ENCODE measurements at regions not wholly inside any gene's neighbourhood (a gene's known extent, or its start where the extent isn't known, plus 50 kb on each side); places are given as distances from the start of the nearest gene placed in this dataset.

DNA sequence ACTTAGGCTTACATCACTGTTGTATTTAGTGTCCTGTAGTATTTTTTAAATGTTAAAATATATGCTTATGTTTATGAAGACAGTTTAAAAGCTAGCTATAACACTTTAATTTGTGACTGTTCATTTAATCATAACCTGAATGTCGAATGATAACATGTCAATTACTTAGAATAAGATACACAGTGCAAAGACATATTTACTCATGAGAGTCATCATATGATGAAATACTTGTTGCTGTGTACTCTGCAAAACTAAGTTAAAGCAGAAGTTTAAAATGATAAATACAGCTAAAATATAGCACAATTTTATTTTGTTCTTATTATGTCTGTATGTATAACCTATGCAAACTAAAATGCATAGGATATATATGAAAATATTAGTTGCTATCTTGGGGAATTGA lies 497.4 kb downstream of the FSCB start:
- CTCF ChIA-PET = no interaction called here
- no peak for ATAC-seq
- intact Hi-C loops (cut with micrococcal nuclease; ENCODE audit: unreplicated experiment) = no loop called here

DNA sequence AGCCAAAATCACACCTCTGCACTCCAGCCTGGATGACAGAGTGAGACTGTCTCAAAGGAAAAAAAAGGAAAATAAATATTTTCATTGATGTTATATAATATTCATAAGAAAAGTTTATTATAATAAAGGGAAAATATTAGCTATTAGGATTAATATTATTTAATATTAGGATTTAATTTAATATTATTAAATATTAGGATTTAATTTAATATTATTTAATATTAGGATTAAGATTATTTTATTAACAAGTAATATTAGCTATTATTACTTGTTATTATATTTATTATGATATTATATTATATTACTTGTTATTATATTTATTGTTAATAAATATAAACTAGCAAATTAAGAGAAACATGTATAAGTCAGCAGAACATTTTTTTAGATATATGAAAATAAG lies 518.1 kb downstream of the FSCB start:
- no peak for TF ChIP-seq TCF7L2 (IDR thresholded peaks at IDR 0.05; ENCODE audit: low read depth, low read length)
- TF ChIP-seq SIN3A (IDR thresholded peaks at IDR 0.05; ENCODE audit: borderline replicate concordance, insufficient read depth, low read depth, low read length) = no peak
- no peaks in the 10 kb centered on the region for H3K27me3 ChIP-seq (ENCODE audit: control insufficient read depth, insufficient read depth, low read length)
- no peaks in the 10 kb centered on the region for H3K4me1 ChIP-seq (ENCODE audit: control insufficient read depth, insufficient read depth, low read length)
- CTCF ChIA-PET = no interaction called here
- no peaks in the 10 kb centered on the region for H3K9me3 ChIP-seq (ENCODE audit: control insufficient read depth, insufficient read depth, low read depth, low read length)
- no TSS peak for BruUV-seq (replicated peaks)
- no peak overlapping the region for H3K27ac ChIP-seq (ENCODE audit: low read length)
- intact Hi-C loops (cut with micrococcal nuclease; ENCODE audit: unreplicated experiment) (no loop called here), in situ Hi-C loops (cut with HindIII; ENCODE audit: low pct_unique_long_range_greater_than_20kb, low sequenced_read_pairs) (no loop called here)
- DNase-seq (ENCODE audit: low read depth, low spot score) = no peak
- no peak overlapping the region for H3K4me3 ChIP-seq (ENCODE audit: low read depth in 2 of 2, low read length in 2 of 2)
- POLR2A ChIA-PET = no interaction called here
- no peak for ATAC-seq
- H3K36me3 ChIP-seq (ENCODE audit: control insufficient read depth, insufficient read depth, low read length) = no peaks in the 10 kb centered on the region

More for the DNA sequence above, 497.4 kb downstream of the FSCB start:
- Histone ChIP-seq H3K27me3 (ENCODE audit: control insufficient read depth, insufficient read depth, low read length) (no peaks in the 10 kb centered on the region), H3K4me3 (ENCODE audit: low read depth in 2 of 2, low read length in 2 of 2) (no peak overlapping the region), H3K27ac (ENCODE audit: low read length) (no peak overlapping the region), H3K36me3 (ENCODE audit: control insufficient read depth, insufficient read depth, low read length) (no peaks in the 10 kb centered on the region), H3K4me1 (ENCODE audit: control insufficient read depth, insufficient read depth, low read length) (no peaks in the 10 kb centered on the region), H3K9me3 (ENCODE audit: control insufficient read depth, insufficient read depth, low read depth, low read length) (no peaks in the 10 kb centered on the region)
- in situ Hi-C loops (cut with HindIII; ENCODE audit: low pct_unique_long_range_greater_than_20kb, low sequenced_read_pairs) = no loop called here
- TF ChIP-seq, protein P1, sequence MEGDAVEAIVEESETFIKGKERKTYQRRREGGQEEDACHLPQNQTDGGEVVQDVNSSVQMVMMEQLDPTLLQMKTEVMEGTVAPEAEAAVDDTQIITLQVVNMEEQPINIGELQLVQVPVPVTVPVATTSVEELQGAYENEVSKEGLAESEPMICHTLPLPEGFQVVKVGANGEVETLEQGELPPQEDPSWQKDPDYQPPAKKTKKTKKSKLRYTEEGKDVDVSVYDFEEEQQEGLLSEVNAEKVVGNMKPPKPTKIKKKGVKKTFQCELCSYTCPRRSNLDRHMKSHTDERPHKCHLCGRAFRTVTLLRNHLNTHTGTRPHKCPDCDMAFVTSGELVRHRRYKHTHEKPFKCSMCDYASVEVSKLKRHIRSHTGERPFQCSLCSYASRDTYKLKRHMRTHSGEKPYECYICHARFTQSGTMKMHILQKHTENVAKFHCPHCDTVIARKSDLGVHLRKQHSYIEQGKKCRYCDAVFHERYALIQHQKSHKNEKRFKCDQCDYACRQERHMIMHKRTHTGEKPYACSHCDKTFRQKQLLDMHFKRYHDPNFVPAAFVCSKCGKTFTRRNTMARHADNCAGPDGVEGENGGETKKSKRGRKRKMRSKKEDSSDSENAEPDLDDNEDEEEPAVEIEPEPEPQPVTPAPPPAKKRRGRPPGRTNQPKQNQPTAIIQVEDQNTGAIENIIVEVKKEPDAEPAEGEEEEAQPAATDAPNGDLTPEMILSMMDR (IDR thresholded peaks at IDR 0.05) = no peak
- TF ChIP-seq POLR2AphosphoS5 (IDR thresholded peaks at IDR 0.05; ENCODE audit: low read depth, low read length) (no peak), SIN3A (IDR thresholded peaks at IDR 0.05; ENCODE audit: borderline replicate concordance, insufficient read depth, low read depth, low read length) (no peak)
- no TSS peak for BruUV-seq (replicated peaks)
- no peak for DNase-seq (ENCODE audit: low read depth, low spot score)
- POLR2A ChIA-PET = no interaction called here

DNA sequence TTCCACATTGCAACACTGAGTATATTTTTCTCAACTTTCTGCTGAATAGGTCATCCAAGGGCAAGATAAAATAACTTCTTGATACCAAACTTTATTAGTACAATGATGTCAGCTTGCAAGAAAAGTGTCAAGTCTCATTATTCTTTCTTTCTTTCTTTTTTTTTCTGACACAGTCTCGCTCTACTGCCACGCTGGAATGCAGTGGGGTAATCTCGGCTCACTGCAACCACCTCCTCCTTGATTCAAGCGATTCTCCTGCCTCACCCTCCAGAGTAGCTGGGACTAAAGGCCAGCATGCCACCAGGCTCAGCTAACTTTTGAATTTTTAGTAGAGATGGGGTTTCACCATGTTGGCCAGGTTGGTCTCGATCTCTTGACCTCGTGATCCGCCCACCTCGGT lies 523.4 kb downstream of the FSCB start:
- no peak overlapping the region for H3K4me3 ChIP-seq (ENCODE audit: low read depth in 2 of 2, low read length in 2 of 2)
- H3K27ac ChIP-seq (ENCODE audit: low read length) = no peak overlapping the region
- no TSS peak for BruUV-seq (replicated peaks)
- in situ Hi-C loops (cut with HindIII; ENCODE audit: low pct_unique_long_range_greater_than_20kb, low sequenced_read_pairs) = no loop called here
- H3K9me3 ChIP-seq (ENCODE audit: control insufficient read depth, insufficient read depth, low read depth, low read length) = no peaks in the 10 kb centered on the region
- intact Hi-C loops (cut with micrococcal nuclease; ENCODE audit: unreplicated experiment) = no loop called here
- no peak for ATAC-seq
- H3K27me3 ChIP-seq (ENCODE audit: control insufficient read depth, insufficient read depth, low read length) = no peaks in the 10 kb centered on the region
- no peaks in the 10 kb centered on the region for H3K4me1 ChIP-seq (ENCODE audit: control insufficient read depth, insufficient read depth, low read length)
- POLR2A ChIA-PET = no interaction called here
- H3K36me3 ChIP-seq (ENCODE audit: control insufficient read depth, insufficient read depth, low read length) = no peaks in the 10 kb centered on the region
- CTCF ChIA-PET = no interaction called here
- no peak for TF ChIP-seq POLR2AphosphoS5 (IDR thresholded peaks at IDR 0.05; ENCODE audit: low read depth, low read length)
- TF ChIP-seq, protein P1 (IDR thresholded peaks at IDR 0.05) = no peak
- no peak for TF ChIP-seq SIN3A (IDR thresholded peaks at IDR 0.05; ENCODE audit: borderline replicate concordance, insufficient read depth, low read depth, low read length)
- TF ChIP-seq, protein P2, sequence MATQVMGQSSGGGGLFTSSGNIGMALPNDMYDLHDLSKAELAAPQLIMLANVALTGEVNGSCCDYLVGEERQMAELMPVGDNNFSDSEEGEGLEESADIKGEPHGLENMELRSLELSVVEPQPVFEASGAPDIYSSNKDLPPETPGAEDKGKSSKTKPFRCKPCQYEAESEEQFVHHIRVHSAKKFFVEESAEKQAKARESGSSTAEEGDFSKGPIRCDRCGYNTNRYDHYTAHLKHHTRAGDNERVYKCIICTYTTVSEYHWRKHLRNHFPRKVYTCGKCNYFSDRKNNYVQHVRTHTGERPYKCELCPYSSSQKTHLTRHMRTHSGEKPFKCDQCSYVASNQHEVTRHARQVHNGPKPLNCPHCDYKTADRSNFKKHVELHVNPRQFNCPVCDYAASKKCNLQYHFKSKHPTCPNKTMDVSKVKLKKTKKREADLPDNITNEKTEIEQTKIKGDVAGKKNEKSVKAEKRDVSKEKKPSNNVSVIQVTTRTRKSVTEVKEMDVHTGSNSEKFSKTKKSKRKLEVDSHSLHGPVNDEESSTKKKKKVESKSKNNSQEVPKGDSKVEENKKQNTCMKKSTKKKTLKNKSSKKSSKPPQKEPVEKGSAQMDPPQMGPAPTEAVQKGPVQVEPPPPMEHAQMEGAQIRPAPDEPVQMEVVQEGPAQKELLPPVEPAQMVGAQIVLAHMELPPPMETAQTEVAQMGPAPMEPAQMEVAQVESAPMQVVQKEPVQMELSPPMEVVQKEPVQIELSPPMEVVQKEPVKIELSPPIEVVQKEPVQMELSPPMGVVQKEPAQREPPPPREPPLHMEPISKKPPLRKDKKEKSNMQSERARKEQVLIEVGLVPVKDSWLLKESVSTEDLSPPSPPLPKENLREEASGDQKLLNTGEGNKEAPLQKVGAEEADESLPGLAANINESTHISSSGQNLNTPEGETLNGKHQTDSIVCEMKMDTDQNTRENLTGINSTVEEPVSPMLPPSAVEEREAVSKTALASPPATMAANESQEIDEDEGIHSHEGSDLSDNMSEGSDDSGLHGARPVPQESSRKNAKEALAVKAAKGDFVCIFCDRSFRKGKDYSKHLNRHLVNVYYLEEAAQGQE (IDR thresholded peaks at IDR 0.05; ENCODE audit: insufficient read depth in 1 of 2, low read depth in 2 of 2, low read length in 1 of 2) = no peak
- TF ChIP-seq TCF7L2 (IDR thresholded peaks at IDR 0.05; ENCODE audit: low read depth, low read length) = no peak
- DNase-seq (ENCODE audit: low read depth, low spot score) = no peak

All from Panc1 (cell line).